ENCODE measurements at regions not wholly inside any gene's neighbourhood (a gene's known extent, or its start where the extent isn't known, plus 50 kb on each side); places are given as distances from the start of the nearest gene placed in this dataset.

- Histone ChIP-seq H3K4me1 (ENCODE audit: control insufficient read depth, insufficient read depth, low read length) (no peaks in the 10 kb centered on the region), H3K36me3 (ENCODE audit: control insufficient read depth, insufficient read depth, low read length) (no peaks in the 10 kb centered on the region), H3K9me3 (ENCODE audit: control insufficient read depth, insufficient read depth, low read depth, low read length) (no peaks in the 10 kb centered on the region), H3K4me3 (ENCODE audit: low read depth in 2 of 2, low read length in 2 of 2) (no peak overlapping the region), H3K27ac (ENCODE audit: low read length) (no peak overlapping the region), H3K27me3 (ENCODE audit: control insufficient read depth, insufficient read depth, low read length) (no peaks in the 10 kb centered on the region)
- intact Hi-C loops (cut with micrococcal nuclease; ENCODE audit: unreplicated experiment) (no loop called here), in situ Hi-C loops (cut with HindIII; ENCODE audit: low pct_unique_long_range_greater_than_20kb, low sequenced_read_pairs) (no loop called here)
- BruUV-seq (replicated peaks) = no TSS peak
- ATAC-seq (no peak), DNase-seq (ENCODE audit: low read depth, low spot score) (no peak)
- no peak for TF ChIP-seq POLR2AphosphoS5 (IDR thresholded peaks at IDR 0.05; ENCODE audit: low read depth, low read length)
- TF ChIP-seq CTCF (IDR thresholded peaks at IDR 0.05) = no peak
- TF ChIP-seq REST (IDR thresholded peaks at IDR 0.05; ENCODE audit: insufficient read depth in 1 of 2, low read depth in 2 of 2, low read length in 1 of 2) = no peak
- no peak for TF ChIP-seq SIN3A (IDR thresholded peaks at IDR 0.05; ENCODE audit: borderline replicate concordance, insufficient read depth, low read depth, low read length)
- TF ChIP-seq TCF7L2 (IDR thresholded peaks at IDR 0.05; ENCODE audit: low read depth, low read length) = no peak
- ChIA-PET CTCF (no interaction called here), POLR2A (no interaction called here)
Observed at GRCh38 chr1:43043695-43044094, 85.0 kb upstream of the SLC2A1 start.

GRCh38 chr1:43042773-43043457 is 84.2 kb upstream of the SLC2A1 start:
- in situ Hi-C loops (cut with HindIII; ENCODE audit: low pct_unique_long_range_greater_than_20kb, low sequenced_read_pairs) (no loop called here), intact Hi-C loops (cut with micrococcal nuclease; ENCODE audit: unreplicated experiment) (no loop called here)
- BruUV-seq (replicated peaks) = no TSS peak
- Histone ChIP-seq H3K36me3 (ENCODE audit: control insufficient read depth, insufficient read depth, low read length) (no peaks in the 10 kb centered on the region), H3K4me3 (ENCODE audit: low read depth in 2 of 2, low read length in 2 of 2) (no peak overlapping the region), H3K27me3 (ENCODE audit: control insufficient read depth, insufficient read depth, low read length) (no peaks in the 10 kb centered on the region), H3K9me3 (ENCODE audit: control insufficient read depth, insufficient read depth, low read depth, low read length) (no peaks in the 10 kb centered on the region), H3K4me1 (ENCODE audit: control insufficient read depth, insufficient read depth, low read length) (no peaks in the 10 kb centered on the region), H3K27ac (ENCODE audit: low read length) (no peak overlapping the region)
- TF ChIP-seq REST (IDR thresholded peaks at IDR 0.05; ENCODE audit: insufficient read depth in 1 of 2, low read depth in 2 of 2, low read length in 1 of 2) = no peak
- no peak for TF ChIP-seq CTCF (IDR thresholded peaks at IDR 0.05)
- TF ChIP-seq SIN3A (IDR thresholded peaks at IDR 0.05; ENCODE audit: borderline replicate concordance, insufficient read depth, low read depth, low read length) = no peak
- TF ChIP-seq TCF7L2 (IDR thresholded peaks at IDR 0.05; ENCODE audit: low read depth, low read length) = no peak
- TF ChIP-seq POLR2AphosphoS5 (IDR thresholded peaks at IDR 0.05; ENCODE audit: low read depth, low read length) = no peak
- DNase-seq (ENCODE audit: low read depth, low spot score) = no peak
- ChIA-PET CTCF (no interaction called here), POLR2A (no interaction called here)
- ATAC-seq = no peak

Data from Panc1 (cell line).